ENCODE measurements at regions not wholly inside any gene's neighbourhood (a gene's known extent, or its start where the extent isn't known, plus 50 kb on each side); places are given as distances from the start of the nearest gene placed in this dataset.

GRCh38 chr6:133169901-133170300, 71.3 kb upstream of the EYA4 start:
- Histone ChIP-seq H3K27me3 (no peaks in the 10 kb centered on the region), H3K36me3 (no peaks in the 10 kb centered on the region), H3K9me3 (no peaks in the 10 kb centered on the region), H3K27ac (no peak overlapping the region), H3K4me1 (no peaks in the 10 kb centered on the region), H3K4me3 (no peak overlapping the region)
- no peak for TF ChIP-seq CTCF (IDR thresholded peaks at IDR 0.05)
- DNase-seq (ENCODE audit: low spot score): no peak

- no peak overlapping the region for H3K4me3 ChIP-seq
- H3K27me3 ChIP-seq: no peaks in the 10 kb centered on the region
- DNase-seq (ENCODE audit: low spot score): no peak
- H3K36me3 ChIP-seq: no peaks in the 10 kb centered on the region
- H3K9me3 ChIP-seq: no peaks in the 10 kb centered on the region
- H3K4me1 ChIP-seq: no peaks in the 10 kb centered on the region
- H3K27ac ChIP-seq: no peak overlapping the region
- TF ChIP-seq CTCF (IDR thresholded peaks at IDR 0.05): no peak
Measured at GRCh38 chr6:133170602-133171001, 70.6 kb upstream of the EYA4 start.

GRCh38 chr6:133171989-133172604, 69.1 kb upstream of the EYA4 start:
- H3K27me3 ChIP-seq: no peaks in the 10 kb centered on the region
- TF ChIP-seq CTCF (IDR thresholded peaks at IDR 0.05): no peak
- H3K27ac ChIP-seq: no peak overlapping the region
- H3K4me1 ChIP-seq: no peaks in the 10 kb centered on the region
- no peaks in the 10 kb centered on the region for H3K9me3 ChIP-seq
- no peak for DNase-seq (ENCODE audit: low spot score)
- H3K4me3 ChIP-seq: no peak overlapping the region
- H3K36me3 ChIP-seq: no peaks in the 10 kb centered on the region

- no peaks in the 10 kb centered on the region for H3K4me1 ChIP-seq
- H3K9me3 ChIP-seq: peaks cover 0 to under 1% of the 10 kb centered on the region in 2 donors
- TF ChIP-seq CTCF (IDR thresholded peaks at IDR 0.05): no peak
- H3K27me3 ChIP-seq: no peaks in the 10 kb centered on the region
- H3K27ac ChIP-seq: no peak overlapping the region
- no peaks in the 10 kb centered on the region for H3K36me3 ChIP-seq
- DNase-seq (ENCODE audit: low spot score): no peak
- no peak overlapping the region for H3K4me3 ChIP-seq
Measured at GRCh38 chr6:133173276-133173675, 67.9 kb upstream of the EYA4 start.

GRCh38 chr6:133179481-133179880, 61.7 kb upstream of the EYA4 start:
- Histone ChIP-seq H3K27ac (no peak overlapping the region), H3K4me1 (no peaks in the 10 kb centered on the region), H3K36me3 (no peaks in the 10 kb centered on the region), H3K27me3 (no peaks in the 10 kb centered on the region), H3K4me3 (no peak overlapping the region), H3K9me3 (peaks cover 0 to 10% of the 10 kb centered on the region in 2 donors)
- TF ChIP-seq CTCF (IDR thresholded peaks at IDR 0.05): no peak
- no peak for DNase-seq (ENCODE audit: low spot score)

GRCh38 chr6:133183691-133184090, 57.5 kb upstream of the EYA4 start:
- Histone ChIP-seq H3K36me3 (no peaks in the 10 kb centered on the region), H3K9me3 (peaks cover 0 to 5% of the 10 kb centered on the region in 2 donors), H3K4me1 (no peaks in the 10 kb centered on the region), H3K4me3 (no peak overlapping the region), H3K27ac (no peak overlapping the region), H3K27me3 (no peaks in the 10 kb centered on the region)
- TF ChIP-seq CTCF (IDR thresholded peaks at IDR 0.05): no peak
- no peak for DNase-seq (ENCODE audit: low spot score)
